ENCODE measurements at regions not wholly inside any gene's neighbourhood (a gene's known extent, or its start where the extent isn't known, plus 50 kb on each side); places are given as distances from the start of the nearest gene placed in this dataset.

DNA sequence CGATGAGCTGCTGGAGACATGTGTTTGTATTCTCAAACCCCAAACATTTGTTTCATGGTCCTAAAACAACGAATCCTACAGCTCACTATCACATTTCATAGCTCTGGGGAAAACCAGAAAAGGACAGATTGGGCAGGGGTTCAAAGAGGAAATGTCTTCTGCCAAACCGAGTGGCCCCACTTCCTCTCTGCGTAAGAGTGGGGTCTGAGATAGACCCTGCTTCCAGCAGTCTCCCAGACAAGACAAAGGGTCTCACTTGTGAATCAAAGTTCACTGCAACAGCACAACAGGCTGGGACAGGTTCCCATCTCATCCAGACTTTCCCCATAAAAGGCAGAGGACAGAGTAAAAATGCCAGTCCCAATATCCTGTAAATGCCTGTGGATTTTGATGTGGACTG lies 276.2 kb upstream of the SLC24A2 start:
- Mint-ChIP-seq H3K27ac (ENCODE audit: unreplicated experiment) (no peak overlapping the region), H3K4me1 (ENCODE audit: low read depth, unreplicated experiment) (no peaks in the 10 kb centered on the region), H3K4me3 (ENCODE audit: low read depth, unreplicated experiment) (no peak overlapping the region), H3K9me3 (ENCODE audit: low read depth, unreplicated experiment) (no peaks in the 10 kb centered on the region), H3K27me3 (ENCODE audit: unreplicated experiment) (peaks cover 16% of the 10 kb centered on the region), H3K36me3 (ENCODE audit: insufficient read depth, unreplicated experiment) (no peaks in the 10 kb centered on the region)
- DNase-seq: no peak
- BruUV-seq (replicated peaks): no TSS peak
- CTCF ChIA-PET: no interaction called here
- intact Hi-C loops (cut with micrococcal nuclease; ENCODE audit: unreplicated experiment): no loop called here
- TF ChIP-seq CTCF (IDR thresholded peaks at IDR 0.05; ENCODE audit: unreplicated experiment): no peak

DNA sequence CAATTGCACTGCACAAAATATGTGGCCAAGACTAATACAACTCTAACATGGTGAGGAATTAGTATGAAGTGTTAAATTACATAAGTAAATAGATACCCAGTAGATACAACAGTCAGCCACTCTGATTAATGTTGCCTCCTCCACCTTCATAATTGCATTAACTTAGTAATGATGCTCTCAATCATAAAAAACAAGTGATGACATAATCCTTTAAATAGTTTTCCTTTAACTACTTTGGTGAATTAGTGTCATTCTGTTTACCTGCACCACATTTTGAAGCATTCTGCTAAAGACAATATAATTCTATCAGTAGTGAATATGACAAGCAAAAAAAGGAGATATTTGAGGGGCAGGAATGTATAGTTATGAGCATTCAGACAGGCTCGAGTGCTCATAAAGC lies 265.9 kb upstream of the SLC24A2 start:
- intact Hi-C loops (cut with micrococcal nuclease; ENCODE audit: unreplicated experiment): no loop called here
- CTCF ChIA-PET: no interaction called here
- peaks cover 33% of the 10 kb centered on the region for H3K27me3 Mint-ChIP-seq (ENCODE audit: unreplicated experiment)
- H3K27ac Mint-ChIP-seq (ENCODE audit: unreplicated experiment): no peak overlapping the region
- no peak for TF ChIP-seq CTCF (IDR thresholded peaks at IDR 0.05; ENCODE audit: unreplicated experiment)
- no peak overlapping the region for H3K4me3 Mint-ChIP-seq (ENCODE audit: low read depth, unreplicated experiment)
- H3K4me1 Mint-ChIP-seq (ENCODE audit: low read depth, unreplicated experiment): no peaks in the 10 kb centered on the region
- H3K9me3 Mint-ChIP-seq (ENCODE audit: low read depth, unreplicated experiment): peaks cover 3% of the 10 kb centered on the region
- no peak for DNase-seq
- no peaks in the 10 kb centered on the region for H3K36me3 Mint-ChIP-seq (ENCODE audit: insufficient read depth, unreplicated experiment)
- BruUV-seq (replicated peaks): no TSS peak

DNA sequence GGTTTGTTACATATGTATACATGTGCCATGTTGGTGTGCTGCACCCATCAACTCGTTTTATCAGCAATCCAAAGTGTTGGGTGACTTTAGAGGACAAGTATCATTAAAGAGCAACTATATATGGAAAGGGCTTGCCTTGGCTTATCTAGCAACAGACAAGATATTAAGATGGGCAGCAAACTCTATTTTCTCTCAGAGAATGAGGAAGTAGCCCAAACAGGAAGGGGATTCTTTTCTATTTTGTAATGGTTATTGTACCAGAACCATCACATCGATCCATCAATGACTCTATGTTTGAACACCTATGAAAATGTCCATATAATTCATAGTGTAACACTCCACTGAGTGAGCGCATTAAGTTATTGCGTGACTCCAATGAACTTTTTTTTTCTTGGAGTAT lies 260.1 kb upstream of the SLC24A2 start:
- no peaks in the 10 kb centered on the region for H3K36me3 Mint-ChIP-seq (ENCODE audit: insufficient read depth, unreplicated experiment)

DNA sequence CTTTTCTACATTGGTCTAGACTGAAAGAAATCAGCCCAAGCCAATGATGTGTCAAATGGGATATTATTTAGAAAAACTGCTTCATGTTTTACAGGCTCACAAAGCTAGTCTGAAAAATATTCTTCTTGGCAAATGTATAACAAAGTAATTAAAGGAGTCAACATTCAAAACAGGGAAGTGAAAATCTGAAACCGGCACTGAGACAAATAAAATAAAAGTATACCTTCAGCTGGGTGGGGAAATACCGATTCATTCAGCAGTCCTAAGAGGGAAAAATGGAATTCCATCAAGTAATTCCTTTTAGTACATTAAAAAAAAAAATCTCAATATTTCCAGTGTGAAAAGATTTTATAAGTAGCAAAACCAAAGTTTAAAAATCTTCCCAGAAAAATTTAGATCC lies 259.6 kb upstream of the SLC24A2 start:
- H3K27me3 Mint-ChIP-seq (ENCODE audit: unreplicated experiment): peaks cover 11% of the 10 kb centered on the region
- H3K4me3 Mint-ChIP-seq (ENCODE audit: low read depth, unreplicated experiment): no peak overlapping the region
- H3K9me3 Mint-ChIP-seq (ENCODE audit: low read depth, unreplicated experiment): peaks cover 3% of the 10 kb centered on the region
- H3K36me3 Mint-ChIP-seq (ENCODE audit: insufficient read depth, unreplicated experiment): no peaks in the 10 kb centered on the region
- BruUV-seq (replicated peaks): no TSS peak
- H3K27ac Mint-ChIP-seq (ENCODE audit: unreplicated experiment): no peak overlapping the region
- DNase-seq: no peak
- CTCF ChIA-PET: interaction anchor here (0.7 kb wide), 1 partner anchor 27 kb away, joined by 3 read pairs; no protein-coding TSS in a partner anchor
- H3K4me1 Mint-ChIP-seq (ENCODE audit: low read depth, unreplicated experiment): no peaks in the 10 kb centered on the region
- TF ChIP-seq CTCF (IDR thresholded peaks at IDR 0.05; ENCODE audit: unreplicated experiment): no peak
- intact Hi-C loops (cut with micrococcal nuclease; ENCODE audit: unreplicated experiment): no loop called here

More for the DNA sequence above, 260.1 kb upstream of the SLC24A2 start:
- intact Hi-C loops (cut with micrococcal nuclease; ENCODE audit: unreplicated experiment): no loop called here
- BruUV-seq (replicated peaks): no TSS peak
- H3K27ac Mint-ChIP-seq (ENCODE audit: unreplicated experiment): no peak overlapping the region
- no peaks in the 10 kb centered on the region for H3K4me1 Mint-ChIP-seq (ENCODE audit: low read depth, unreplicated experiment)
- DNase-seq: no peak
- no peak overlapping the region for H3K4me3 Mint-ChIP-seq (ENCODE audit: low read depth, unreplicated experiment)
- TF ChIP-seq CTCF (IDR thresholded peaks at IDR 0.05; ENCODE audit: unreplicated experiment): no peak
- peaks cover 16% of the 10 kb centered on the region for H3K27me3 Mint-ChIP-seq (ENCODE audit: unreplicated experiment)
- CTCF ChIA-PET: no interaction called here
- H3K9me3 Mint-ChIP-seq (ENCODE audit: low read depth, unreplicated experiment): peaks cover 3% of the 10 kb centered on the region

DNA sequence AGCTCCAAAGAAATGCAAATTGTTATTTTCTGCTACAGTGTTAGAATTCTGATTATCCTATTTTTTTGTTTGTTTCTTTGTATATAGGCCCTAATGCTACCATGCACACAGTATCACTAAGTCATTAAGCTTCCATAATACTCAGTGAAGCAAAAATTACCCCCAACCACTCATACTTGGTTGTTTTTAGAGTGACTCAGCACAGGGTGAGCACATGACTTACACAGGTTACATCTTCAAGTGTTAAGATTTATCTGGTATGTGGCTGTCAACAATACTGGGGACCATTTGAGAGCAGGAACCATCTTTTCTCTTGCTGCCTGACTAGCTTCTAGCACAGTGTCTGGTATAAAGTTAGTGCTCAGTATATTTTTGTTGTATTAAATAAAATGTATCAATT lies 255.8 kb upstream of the SLC24A2 start:
- Mint-ChIP-seq H3K4me1 (ENCODE audit: low read depth, unreplicated experiment) (no peaks in the 10 kb centered on the region), H3K27me3 (ENCODE audit: unreplicated experiment) (peaks cover 1% of the 10 kb centered on the region), H3K4me3 (ENCODE audit: low read depth, unreplicated experiment) (no peak overlapping the region), H3K36me3 (ENCODE audit: insufficient read depth, unreplicated experiment) (no peaks in the 10 kb centered on the region), H3K9me3 (ENCODE audit: low read depth, unreplicated experiment) (no peaks in the 10 kb centered on the region), H3K27ac (ENCODE audit: unreplicated experiment) (no peak overlapping the region)
- TF ChIP-seq CTCF (IDR thresholded peaks at IDR 0.05; ENCODE audit: unreplicated experiment): no peak
- intact Hi-C loops (cut with micrococcal nuclease; ENCODE audit: unreplicated experiment): no loop called here
- CTCF ChIA-PET: no interaction called here
- no peak for DNase-seq
- BruUV-seq (replicated peaks): no TSS peak
